Kidney capillary endothelial cell (primary cell): ENCODE measurements at regions not wholly inside any gene's neighbourhood (a gene's known extent, or its start where the extent isn't known, plus 50 kb on each side); places are given as distances from the start of the nearest gene placed in this dataset.

ENCODE experiments used
- DNase-seq: peaks from one replicate; pipeline ENCODE4 v3.0.0-alpha.2; 2018; ENCODE audit warnings: low spot score

- no peak for DNase-seq
Measured at GRCh38 chr2:150417278-150417677, 70.2 kb downstream of the RND3 start.

- no peak for DNase-seq
Measured at GRCh38 chr2:150415022-150415421, 72.4 kb downstream of the RND3 start.

- DNase-seq = no peak
Measured at GRCh38 chr2:150413910-150414309, 73.6 kb downstream of the RND3 start.

- DNase-seq = no peak
Measured at GRCh38 chr2:150413366-150413765, 74.1 kb downstream of the RND3 start.

GRCh38 chr2:150410809-150411208 lies 76.7 kb downstream of the RND3 start:
- DNase-seq = no peak

GRCh38 chr2:150409196-150409595 lies 78.3 kb downstream of the RND3 start:
- no peak for DNase-seq

GRCh38 chr2:150404147-150404546 lies 83.3 kb downstream of the RND3 start:
- no peak for DNase-seq

- no peak for DNase-seq
Measured at GRCh38 chr2:150403457-150403856, 84.0 kb downstream of the RND3 start.

- DNase-seq = no peak
Measured at GRCh38 chr2:150402953-150403352, 84.5 kb downstream of the RND3 start.

GRCh38 chr2:150400849-150401248 lies 86.6 kb downstream of the RND3 start:
- DNase-seq = no peak

- no peak for DNase-seq
Measured at GRCh38 chr2:150392614-150393013, 94.9 kb downstream of the RND3 start.

- no peak for DNase-seq
Measured at GRCh38 chr2:150391779-150392178, 95.7 kb downstream of the RND3 start.

GRCh38 chr2:150389447-150389846 lies 98.0 kb downstream of the RND3 start:
- no peak for DNase-seq

- DNase-seq = no peak
Measured at GRCh38 chr2:150388289-150388625, 99.2 kb downstream of the RND3 start.

GRCh38 chr2:150387586-150388288 lies 99.7 kb downstream of the RND3 start:
- no peak for DNase-seq

GRCh38 chr2:150385211-150385610 lies 102.3 kb downstream of the RND3 start:
- DNase-seq = no peak

GRCh38 chr2:150383587-150383986 lies 103.9 kb downstream of the RND3 start:
- no peak for DNase-seq

- DNase-seq = no peak
Measured at GRCh38 chr2:150379166-150379565, 108.3 kb downstream of the RND3 start.

GRCh38 chr2:150378686-150379085 lies 108.8 kb downstream of the RND3 start:
- no peak for DNase-seq

GRCh38 chr2:150376553-150377335 lies 110.7 kb downstream of the RND3 start:
- no peak for DNase-seq

- DNase-seq = no peak
Measured at GRCh38 chr2:150375333-150375732, 112.1 kb downstream of the RND3 start.

GRCh38 chr2:150374492-150374891 lies 113.0 kb downstream of the RND3 start:
- DNase-seq = no peak

- DNase-seq = no peak
Measured at GRCh38 chr2:150373374-150373773, 114.1 kb downstream of the RND3 start.
